Nephron progenitor cell (in vitro differentiated cells): ENCODE measurements at regions not wholly inside any gene's neighbourhood (a gene's known extent, or its start where the extent isn't known, plus 50 kb on each side); places are given as distances from the start of the nearest gene placed in this dataset.
"Not testable (repeated sequence)": the region's sequence is repeated elsewhere in the genome, so short reads cannot be mapped to it uniquely, and the experiment has no call there.

Source experiments
- DNase-seq: peaks from one replicate; pipeline ENCODE4 v3.0.0; 2021
- H3K27ac Mint-ChIP-seq: 2 replicates; pipeline ENCODE4 v1.8.0; 2021; ENCODE audit warnings: mild to moderate bottlenecking, moderate library complexity, mixed read lengths
- H3K27me3 Mint-ChIP-seq: 2 replicates; pipeline ENCODE4 v1.8.0; 2021; ENCODE audit warnings: mild to moderate bottlenecking, low read depth, mixed read lengths; ENCODE audit not compliant: poor library complexity
- H3K36me3 Mint-ChIP-seq: 2 replicates; pipeline ENCODE4 v1.8.0; 2021; ENCODE audit warnings: low read depth, mixed read lengths
- H3K4me1 Mint-ChIP-seq: 2 replicates; pipeline ENCODE4 v1.8.0; 2021; ENCODE audit warnings: mixed read lengths
- H3K4me3 Mint-ChIP-seq: 2 replicates; pipeline ENCODE4 v1.8.0; 2021; ENCODE audit warnings: mild to moderate bottlenecking, moderate library complexity, mixed read lengths
- H3K9me3 Mint-ChIP-seq: 2 replicates; pipeline ENCODE4 v1.8.0; 2021; ENCODE audit warnings: mild to moderate bottlenecking, moderate library complexity, mixed read lengths
- CTCF ChIP-seq: fragments of 200-600 bp; sonication (generic); IDR thresholded peaks from 2 replicates; pipeline ENCODE4 v1.5.0; 2021; ENCODE audit warnings: antibody characterized with exemption

GRCh38 chr16:29094729-29095624, 110.1 kb downstream of the LAT start:
- H3K4me3 Mint-ChIP-seq, H3K4me1 Mint-ChIP-seq, DNase-seq, H3K27ac Mint-ChIP-seq, H3K36me3 Mint-ChIP-seq, H3K9me3 Mint-ChIP-seq: not testable (repeated sequence)
- TF ChIP-seq CTCF, result peak; percentile 38
- peaks cover 12% of the 10 kb centered on the region for H3K27me3 Mint-ChIP-seq

GRCh38 chr16:29094325-29094724, 109.5 kb downstream of the LAT start:
- not testable (repeated sequence) for H3K9me3 Mint-ChIP-seq, DNase-seq, H3K4me3 Mint-ChIP-seq

GRCh38 chr16:29089679-29090078, 104.8 kb downstream of the LAT start:
- H3K9me3 Mint-ChIP-seq, DNase-seq, H3K27ac Mint-ChIP-seq, H3K36me3 Mint-ChIP-seq, H3K4me1 Mint-ChIP-seq, H3K4me3 Mint-ChIP-seq: not testable (repeated sequence)
- H3K27me3 Mint-ChIP-seq, result peaks cover 25% of the 10 kb centered on the region

More at GRCh38 chr16:29094325-29094724, 109.5 kb downstream of the LAT start:
- H3K4me1 Mint-ChIP-seq, H3K27ac Mint-ChIP-seq, H3K36me3 Mint-ChIP-seq: not testable (repeated sequence)
- H3K27me3 Mint-ChIP-seq, result peaks cover 12% of the 10 kb centered on the region

- not testable (repeated sequence) for H3K36me3 Mint-ChIP-seq, H3K9me3 Mint-ChIP-seq, H3K4me1 Mint-ChIP-seq, DNase-seq, H3K27ac Mint-ChIP-seq, H3K4me3 Mint-ChIP-seq
- peaks cover 41% of the 10 kb centered on the region for H3K27me3 Mint-ChIP-seq
Observed at GRCh38 chr16:29087673-29088072, 102.8 kb downstream of the LAT start.

GRCh38 chr16:29081829-29082639, 97.2 kb downstream of the LAT start:
- peak overlapping the region; percentile 78 for H3K4me3 Mint-ChIP-seq
- not testable (repeated sequence) for H3K27ac Mint-ChIP-seq, H3K36me3 Mint-ChIP-seq, H3K4me1 Mint-ChIP-seq, H3K9me3 Mint-ChIP-seq
- H3K27me3 Mint-ChIP-seq, result peaks cover 46% of the 10 kb centered on the region
- peak; percentile 40 for DNase-seq

GRCh38 chr16:29074554-29075402, 89.9 kb downstream of the LAT start:
- not testable (repeated sequence) for H3K9me3 Mint-ChIP-seq, H3K4me1 Mint-ChIP-seq, DNase-seq, H3K27ac Mint-ChIP-seq, H3K27me3 Mint-ChIP-seq, H3K4me3 Mint-ChIP-seq, H3K36me3 Mint-ChIP-seq

GRCh38 chr16:29062235-29062634, 77.4 kb downstream of the LAT start:
- H3K4me3 Mint-ChIP-seq, H3K27ac Mint-ChIP-seq, DNase-seq, H3K36me3 Mint-ChIP-seq, H3K9me3 Mint-ChIP-seq, H3K27me3 Mint-ChIP-seq, H3K4me1 Mint-ChIP-seq: not testable (repeated sequence)

- H3K27me3 Mint-ChIP-seq, H3K4me1 Mint-ChIP-seq, H3K36me3 Mint-ChIP-seq, H3K27ac Mint-ChIP-seq, DNase-seq, H3K9me3 Mint-ChIP-seq, H3K4me3 Mint-ChIP-seq: not testable (repeated sequence)
Observed at GRCh38 chr16:29061467-29061921, 76.6 kb downstream of the LAT start.

- H3K27me3 Mint-ChIP-seq, H3K9me3 Mint-ChIP-seq, DNase-seq, H3K36me3 Mint-ChIP-seq, H3K27ac Mint-ChIP-seq, H3K4me3 Mint-ChIP-seq, H3K4me1 Mint-ChIP-seq: not testable (repeated sequence)
Observed at GRCh38 chr16:29060022-29060810, 75.4 kb downstream of the LAT start.

- H3K9me3 Mint-ChIP-seq, DNase-seq, H3K36me3 Mint-ChIP-seq, H3K4me1 Mint-ChIP-seq, H3K27me3 Mint-ChIP-seq, H3K27ac Mint-ChIP-seq, H3K4me3 Mint-ChIP-seq: not testable (repeated sequence)
Observed at GRCh38 chr16:29059575-29059974, 74.7 kb downstream of the LAT start.
